Non-pigmented ciliary epithelial cell (primary cell): ENCODE measurements at regions not wholly inside any gene's neighbourhood (a gene's known extent, or its start where the extent isn't known, plus 50 kb on each side); places are given as distances from the start of the nearest gene placed in this dataset.
"Not testable (repeated sequence)": the region's sequence is repeated elsewhere in the genome, so short reads cannot be mapped to it uniquely, and the experiment has no call there.

Experiments
- DNase-seq: peaks from one replicate; pipeline ENCODE4 v3.0.0-alpha.2; 2010; ENCODE audit warnings: low read depth

- not testable (repeated sequence) for DNase-seq
Observed at GRCh38 chr5:100379254-100379858, 155.8 kb upstream of the FAM174A start.

GRCh38 chr5:100364757-100365478 is 170.3 kb upstream of the FAM174A start:
- not testable (repeated sequence) for DNase-seq

- DNase-seq: not testable (repeated sequence)
Observed at GRCh38 chr5:100364343-100364742, 170.8 kb upstream of the FAM174A start.

GRCh38 chr5:100359998-100360397 is 175.2 kb upstream of the FAM174A start:
- DNase-seq: not testable (repeated sequence)

- DNase-seq: not testable (repeated sequence)
Observed at GRCh38 chr5:100346269-100346668, 188.9 kb upstream of the FAM174A start.

- DNase-seq: not testable (repeated sequence)
Observed at GRCh38 chr5:100341485-100341884, 193.7 kb upstream of the FAM174A start.

GRCh38 chr5:100322483-100322882 is 212.7 kb upstream of the FAM174A start:
- DNase-seq: no peak

GRCh38 chr5:100319885-100320284 is 215.3 kb upstream of the FAM174A start:
- DNase-seq: no peak

GRCh38 chr5:100313657-100314056 is 221.5 kb upstream of the FAM174A start:
- no peak for DNase-seq

- DNase-seq: no peak
Observed at GRCh38 chr5:100311806-100312205, 223.4 kb upstream of the FAM174A start.

- DNase-seq: no peak
Observed at GRCh38 chr5:100306000-100306399, 229.2 kb upstream of the FAM174A start.

GRCh38 chr5:100303216-100303615 is 232.0 kb upstream of the FAM174A start:
- no peak for DNase-seq

- no peak for DNase-seq
Observed at GRCh38 chr5:100299261-100299660, 235.9 kb upstream of the FAM174A start.

GRCh38 chr5:100276071-100276470 is 259.1 kb upstream of the FAM174A start:
- DNase-seq: no peak

GRCh38 chr5:100275631-100276030 is 259.5 kb upstream of the FAM174A start:
- no peak for DNase-seq

- no peak for DNase-seq
Observed at GRCh38 chr5:100273846-100274580, 261.2 kb upstream of the FAM174A start.

GRCh38 chr5:100270023-100270771 is 265.0 kb upstream of the FAM174A start:
- peak; percentile 50 for DNase-seq

GRCh38 chr5:100260968-100261367 is 274.2 kb upstream of the FAM174A start:
- DNase-seq: no peak

GRCh38 chr5:100252944-100253343 is 282.2 kb upstream of the FAM174A start:
- DNase-seq: no peak

GRCh38 chr5:100252037-100252436 is 283.1 kb upstream of the FAM174A start:
- DNase-seq: no peak

- DNase-seq: no peak
Observed at GRCh38 chr5:100249884-100250269, 285.3 kb upstream of the FAM174A start.

GRCh38 chr5:100249211-100249883 is 285.8 kb upstream of the FAM174A start:
- DNase-seq: no peak
